Lower lobe of right lung (tissue), 2 donors: ENCODE measurements at regions not wholly inside any gene's neighbourhood (a gene's known extent, or its start where the extent isn't known, plus 50 kb on each side); places are given as distances from the start of the nearest gene placed in this dataset.

Experiments used
- ATAC-seq, 2 donors: fragments of 200-7000 bp; cut with Tn5 transposase; one replicate each; pipeline ENCODE4 v1.9.1; 2020 to 2022; ENCODE audit warnings: mild to moderate bottlenecking in 2 of 2, moderate library complexity in 2 of 2
- DNase-seq: peaks from one replicate; pipeline ENCODE4 v3.0.0-alpha.2; 2020
- H3K27ac ChIP-seq: fragments of 200-600 bp; one replicate; pipeline ENCODE4 v1.8.0; 2022
- H3K27me3 ChIP-seq: fragments of 200-600 bp; one replicate; pipeline ENCODE4 v1.8.0; 2022; ENCODE audit warnings: low read depth
- H3K36me3 ChIP-seq: fragments of 200-600 bp; one replicate; pipeline ENCODE4 v1.8.0; 2022; ENCODE audit warnings: mild to moderate bottlenecking
- H3K4me1 ChIP-seq: fragments of 200-600 bp; one replicate; pipeline ENCODE4 v1.8.0; 2022
- H3K4me3 ChIP-seq: fragments of 200-600 bp; one replicate; pipeline ENCODE4 v1.8.0; 2022; ENCODE audit warnings: mild to moderate bottlenecking
- H3K9me3 ChIP-seq: fragments of 200-600 bp; one replicate; pipeline ENCODE4 v1.8.0; 2022
- intact Hi-C: fragments of 100-400 bp; cut with DNase I; formaldehyde crosslinking; loops from one replicate; pipeline ENCODE4 v1.11.0; 2022
- TF ChIP-seq, protein P1 (sequence below): fragments of 200-600 bp; IDR thresholded peaks from one replicate; pipeline ENCODE4 v1.8.0; 2022; ENCODE audit warnings: antibody characterized with exemption, mild to moderate bottlenecking
- donor health status: DM: no; HTN: yes; CAD: no; lungs with severe emphysema.

DNA sequence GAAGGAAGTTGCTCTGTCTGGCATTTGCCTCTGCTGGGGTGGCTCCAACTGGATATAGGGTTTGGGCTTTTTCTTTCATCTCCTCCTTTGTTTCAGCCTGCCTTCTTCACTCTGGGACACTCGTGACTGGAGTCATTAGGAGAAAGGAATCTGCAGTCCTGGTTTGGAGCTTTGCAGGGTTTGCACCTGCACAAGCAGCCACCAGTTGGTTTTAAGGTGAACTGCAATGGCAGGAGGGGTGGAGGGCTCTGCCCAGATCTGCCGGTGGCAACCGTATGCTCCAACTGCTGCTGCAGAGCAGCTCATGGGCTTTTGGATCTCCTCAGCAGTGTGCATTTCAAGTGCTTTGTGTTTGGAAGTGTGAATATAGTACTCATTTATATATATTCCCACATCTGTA is 131.3 kb upstream of the MGAT5 start:
- H3K27me3 ChIP-seq: no peaks in the 10 kb centered on the region
- H3K4me1 ChIP-seq: peaks cover 81% of the 10 kb centered on the region
- no peak overlapping the region for H3K27ac ChIP-seq
- intact Hi-C loops: no loop called here
- H3K36me3 ChIP-seq: no peaks in the 10 kb centered on the region
- H3K9me3 ChIP-seq: no peaks in the 10 kb centered on the region
- no peak overlapping the region for H3K4me3 ChIP-seq
- no peak for DNase-seq
- no peak for ATAC-seq
- TF ChIP-seq, protein P1, sequence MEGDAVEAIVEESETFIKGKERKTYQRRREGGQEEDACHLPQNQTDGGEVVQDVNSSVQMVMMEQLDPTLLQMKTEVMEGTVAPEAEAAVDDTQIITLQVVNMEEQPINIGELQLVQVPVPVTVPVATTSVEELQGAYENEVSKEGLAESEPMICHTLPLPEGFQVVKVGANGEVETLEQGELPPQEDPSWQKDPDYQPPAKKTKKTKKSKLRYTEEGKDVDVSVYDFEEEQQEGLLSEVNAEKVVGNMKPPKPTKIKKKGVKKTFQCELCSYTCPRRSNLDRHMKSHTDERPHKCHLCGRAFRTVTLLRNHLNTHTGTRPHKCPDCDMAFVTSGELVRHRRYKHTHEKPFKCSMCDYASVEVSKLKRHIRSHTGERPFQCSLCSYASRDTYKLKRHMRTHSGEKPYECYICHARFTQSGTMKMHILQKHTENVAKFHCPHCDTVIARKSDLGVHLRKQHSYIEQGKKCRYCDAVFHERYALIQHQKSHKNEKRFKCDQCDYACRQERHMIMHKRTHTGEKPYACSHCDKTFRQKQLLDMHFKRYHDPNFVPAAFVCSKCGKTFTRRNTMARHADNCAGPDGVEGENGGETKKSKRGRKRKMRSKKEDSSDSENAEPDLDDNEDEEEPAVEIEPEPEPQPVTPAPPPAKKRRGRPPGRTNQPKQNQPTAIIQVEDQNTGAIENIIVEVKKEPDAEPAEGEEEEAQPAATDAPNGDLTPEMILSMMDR: no peak

DNA sequence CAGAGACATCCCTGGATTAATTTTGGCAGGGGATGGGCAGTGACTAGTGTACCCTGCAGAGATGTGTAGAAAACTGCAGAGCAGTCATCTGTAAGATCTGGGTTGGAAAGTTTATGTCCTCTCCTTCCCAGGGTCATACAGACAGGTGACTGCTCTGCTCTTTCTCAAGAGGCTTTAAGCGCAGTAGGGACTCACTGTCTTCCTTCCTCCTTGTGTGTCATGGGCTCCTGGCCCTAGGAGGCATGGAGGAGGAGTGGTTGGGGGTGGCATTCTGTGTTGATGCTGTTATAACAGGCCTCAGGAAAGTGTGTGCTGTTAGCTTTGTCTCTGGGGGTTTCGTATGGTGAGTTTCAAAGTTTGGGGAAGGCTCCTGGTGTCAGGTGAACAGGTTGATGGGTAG is 130.5 kb upstream of the MGAT5 start:
- H3K4me1 ChIP-seq: peaks cover 82% of the 10 kb centered on the region
- no peaks in the 10 kb centered on the region for H3K9me3 ChIP-seq
- no peak overlapping the region for H3K4me3 ChIP-seq
- intact Hi-C loops: no loop called here
- no peaks in the 10 kb centered on the region for H3K27me3 ChIP-seq
- H3K27ac ChIP-seq: no peak overlapping the region
- H3K36me3 ChIP-seq: no peaks in the 10 kb centered on the region
- DNase-seq: no peak
- ATAC-seq: no peak
- TF ChIP-seq, protein P1: no peak

DNA sequence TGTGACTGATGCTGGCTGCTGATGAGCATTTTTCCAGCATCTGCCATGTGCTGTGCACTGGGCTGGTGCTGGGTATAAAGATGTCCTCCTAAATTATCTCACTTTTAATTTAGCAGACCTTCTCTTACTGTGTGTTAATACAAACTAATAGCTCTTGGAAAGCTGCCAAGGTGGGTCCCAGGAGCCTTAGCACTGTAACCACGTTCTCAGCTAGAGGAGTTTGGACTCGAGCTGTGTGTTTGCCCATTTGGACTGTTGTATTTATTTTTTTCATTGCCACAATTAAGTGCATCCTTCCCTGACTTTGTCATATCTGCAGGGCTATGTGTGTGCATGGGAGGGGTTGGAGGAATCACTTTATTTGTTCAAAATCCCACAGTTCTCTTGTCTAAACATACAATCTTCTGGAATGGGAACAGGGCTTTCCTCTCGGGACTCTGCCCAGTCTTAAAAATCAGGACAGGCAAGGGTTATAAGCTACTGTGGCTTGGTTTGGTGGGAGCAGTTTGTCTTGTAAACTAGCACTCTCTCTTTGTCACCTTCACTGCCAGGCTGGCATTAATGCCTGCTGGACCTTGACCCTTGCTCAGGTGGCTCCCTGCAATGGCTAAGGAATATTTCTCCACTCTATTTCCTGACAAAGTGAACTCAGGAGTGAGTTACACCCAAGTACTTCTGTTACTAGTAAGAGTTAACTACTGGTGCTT is 129.7 kb upstream of the MGAT5 start:
- Histone ChIP-seq H3K9me3 (no peaks in the 10 kb centered on the region), H3K27me3 (no peaks in the 10 kb centered on the region), H3K4me3 (no peak overlapping the region), H3K4me1 (peaks cover 82% of the 10 kb centered on the region), H3K27ac (no peak overlapping the region), H3K36me3 (no peaks in the 10 kb centered on the region)
- ATAC-seq: no peak
- intact Hi-C loops: no loop called here
- TF ChIP-seq, protein P1: no peak
- DNase-seq: no peak

DNA sequence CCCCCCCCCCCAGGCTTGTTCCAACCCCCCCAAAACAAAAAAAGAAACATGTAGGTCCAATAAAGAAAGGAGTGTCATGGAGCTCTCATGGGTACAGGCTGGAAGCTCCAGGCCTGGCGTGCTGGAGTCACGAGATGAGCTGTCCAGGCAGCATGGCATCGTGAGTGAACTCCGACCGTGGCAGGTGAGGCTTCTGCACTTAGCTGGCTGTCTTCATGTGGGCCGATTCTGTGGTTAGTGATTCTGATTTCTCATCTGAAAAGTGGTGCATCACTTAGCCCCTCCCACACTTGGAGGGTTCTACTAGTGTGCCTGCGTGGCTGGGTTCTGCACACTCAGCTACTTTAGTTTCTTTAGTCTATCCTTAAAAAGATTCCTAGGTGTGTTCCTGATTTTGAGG is 126.4 kb upstream of the MGAT5 start:
- intact Hi-C loops: no loop called here
- ATAC-seq: no peak
- peaks cover 67% of the 10 kb centered on the region for H3K4me1 ChIP-seq

DNA sequence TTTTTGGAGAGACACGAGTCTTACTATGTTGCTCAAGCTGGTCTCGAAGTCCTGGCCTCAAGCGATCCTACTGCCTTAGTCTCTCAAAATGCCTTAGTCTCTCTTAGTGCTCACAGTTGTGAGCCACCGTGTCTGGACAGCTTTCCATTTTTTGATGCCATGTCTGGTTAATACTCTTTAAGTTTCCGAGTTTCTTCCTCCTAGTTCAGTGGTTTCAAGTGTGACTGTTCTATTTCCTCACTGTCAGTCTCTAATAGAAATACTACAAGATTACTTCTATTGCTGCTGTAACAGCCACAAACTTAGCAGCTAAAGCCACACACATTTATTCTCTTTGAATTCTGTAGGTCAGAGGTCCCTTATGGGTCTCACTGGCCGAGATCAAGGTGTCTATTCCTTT is 125.1 kb upstream of the MGAT5 start:
- H3K36me3 ChIP-seq: no peaks in the 10 kb centered on the region
- intact Hi-C loops: no loop called here
- H3K4me1 ChIP-seq: peaks cover 55% of the 10 kb centered on the region
- H3K9me3 ChIP-seq: no peaks in the 10 kb centered on the region
- no peaks in the 10 kb centered on the region for H3K27me3 ChIP-seq
- H3K4me3 ChIP-seq: no peak overlapping the region
- TF ChIP-seq, protein P1: no peak
- ATAC-seq: no peak
- DNase-seq: no peak
- H3K27ac ChIP-seq: no peak overlapping the region

More for the DNA sequence above, 126.4 kb upstream of the MGAT5 start:
- H3K4me3 ChIP-seq: no peak overlapping the region
- DNase-seq: no peak
- H3K27ac ChIP-seq: no peak overlapping the region
- no peaks in the 10 kb centered on the region for H3K36me3 ChIP-seq
- no peaks in the 10 kb centered on the region for H3K9me3 ChIP-seq
- no peaks in the 10 kb centered on the region for H3K27me3 ChIP-seq
- TF ChIP-seq, protein P1: no peak
